Muscle of arm (tissue), 1 donor: ENCODE measurements at regions not wholly inside any gene's neighbourhood (a gene's known extent, or its start where the extent isn't known, plus 50 kb on each side); places are given as distances from the start of the nearest gene placed in this dataset.

Source experiments
- DNase-seq: peaks from one replicate; pipeline ENCODE4 v3.0.0-alpha.2; 2013

DNA sequence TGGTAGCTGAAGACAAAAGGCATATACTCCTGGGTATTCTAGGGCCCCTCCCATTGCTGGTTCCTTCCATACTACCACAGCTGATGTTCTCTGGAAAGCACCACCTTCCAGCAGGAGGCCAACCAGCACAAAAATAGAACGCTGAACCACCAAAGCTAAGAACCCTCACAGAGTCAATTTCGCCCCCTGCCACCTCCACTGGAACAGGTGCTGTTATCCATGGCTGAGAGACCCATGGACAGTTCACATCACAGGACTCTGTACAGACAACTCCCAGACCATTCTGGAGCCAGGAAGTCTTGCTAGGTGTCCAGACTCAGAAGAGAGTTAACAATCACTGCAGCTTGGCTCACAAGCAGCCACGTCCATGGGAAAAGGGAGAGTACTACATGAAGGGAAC lies 1851.5 kb upstream of the NUDT12 start:
- no peak for DNase-seq

GRCh38 chr5:105413406-105413990 lies 1850.9 kb upstream of the NUDT12 start:
- DNase-seq = no peak

- DNase-seq = no peak
Observed at GRCh38 chr5:105409695-105410094, 1847.1 kb upstream of the NUDT12 start.

GRCh38 chr5:105407200-105407599 lies 1844.6 kb upstream of the NUDT12 start:
- no peak for DNase-seq

DNA sequence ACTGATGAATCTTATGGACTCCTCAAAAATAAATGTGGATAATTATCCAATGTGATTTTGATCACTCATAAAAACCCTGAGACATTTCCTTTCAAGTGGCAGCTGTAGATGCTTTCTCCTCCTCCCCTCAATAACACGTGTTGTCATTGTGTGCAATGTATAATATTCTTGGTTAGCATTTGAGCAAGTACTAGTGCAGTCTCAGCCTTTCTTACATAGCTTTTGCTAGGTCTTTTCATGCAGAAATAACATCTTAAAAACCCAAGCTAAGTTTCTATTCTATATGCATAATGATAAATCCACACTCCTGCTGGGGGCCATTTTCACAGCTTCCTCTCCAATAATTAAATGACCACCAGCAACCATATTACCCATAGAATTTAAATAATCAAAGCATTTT lies 1835.2 kb upstream of the NUDT12 start:
- DNase-seq = no peak

DNA sequence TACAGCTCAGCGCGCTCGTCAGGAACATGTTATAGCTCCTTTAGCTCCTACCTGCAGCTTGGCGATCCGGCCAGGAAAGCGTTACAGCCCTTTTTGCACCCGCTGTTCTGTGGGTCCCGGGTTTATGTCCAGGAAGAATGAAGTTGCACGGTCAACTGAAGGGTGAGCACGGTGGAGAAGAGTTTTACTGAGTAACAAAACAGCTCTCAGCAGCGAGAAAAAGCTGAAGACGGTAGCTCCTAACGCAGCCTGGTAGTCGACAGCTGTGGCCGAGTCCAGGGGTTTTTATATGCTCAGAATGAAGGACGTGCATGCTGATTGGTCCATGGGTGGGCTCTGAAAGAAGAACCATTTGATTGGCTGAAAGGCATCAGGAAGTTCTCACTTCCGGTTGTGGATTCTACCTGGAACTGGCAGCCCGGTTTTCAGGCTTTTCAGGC lies 1830.1 kb upstream of the NUDT12 start:
- no peak for DNase-seq

DNA sequence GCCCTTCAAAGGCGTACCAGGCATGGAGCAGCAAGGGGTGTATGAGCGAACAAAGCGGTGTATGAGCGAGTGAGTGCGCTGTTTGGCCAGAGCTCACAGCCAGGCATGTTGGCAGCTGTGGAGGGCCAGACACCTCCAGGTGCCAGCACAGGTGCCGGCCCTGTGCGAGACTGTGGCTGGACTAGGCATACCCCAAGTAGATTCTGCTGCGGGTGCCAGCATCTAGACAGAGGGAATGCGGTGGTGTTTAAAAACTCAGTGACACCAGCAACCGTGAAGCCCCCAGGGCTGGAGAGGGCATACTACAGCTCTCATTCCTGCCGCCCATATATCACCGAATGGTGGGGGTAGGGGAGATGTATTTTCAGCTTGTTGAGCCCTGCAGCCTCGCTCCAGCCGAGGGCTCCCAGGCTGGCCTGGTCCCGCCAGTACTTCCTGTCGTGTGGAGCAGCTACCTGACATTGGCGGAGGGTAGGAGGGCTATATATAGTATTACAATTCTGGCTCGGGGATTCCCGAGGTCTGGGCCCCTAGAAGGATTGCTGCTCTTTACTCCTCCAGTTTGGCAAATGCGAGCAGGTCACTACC lies 1829.6 kb upstream of the NUDT12 start:
- no peak for DNase-seq

GRCh38 chr5:105380126-105380525 lies 1817.5 kb upstream of the NUDT12 start:
- no peak for DNase-seq

- DNase-seq = no peak
Observed at GRCh38 chr5:105371169-105371568, 1808.6 kb upstream of the NUDT12 start.

DNA sequence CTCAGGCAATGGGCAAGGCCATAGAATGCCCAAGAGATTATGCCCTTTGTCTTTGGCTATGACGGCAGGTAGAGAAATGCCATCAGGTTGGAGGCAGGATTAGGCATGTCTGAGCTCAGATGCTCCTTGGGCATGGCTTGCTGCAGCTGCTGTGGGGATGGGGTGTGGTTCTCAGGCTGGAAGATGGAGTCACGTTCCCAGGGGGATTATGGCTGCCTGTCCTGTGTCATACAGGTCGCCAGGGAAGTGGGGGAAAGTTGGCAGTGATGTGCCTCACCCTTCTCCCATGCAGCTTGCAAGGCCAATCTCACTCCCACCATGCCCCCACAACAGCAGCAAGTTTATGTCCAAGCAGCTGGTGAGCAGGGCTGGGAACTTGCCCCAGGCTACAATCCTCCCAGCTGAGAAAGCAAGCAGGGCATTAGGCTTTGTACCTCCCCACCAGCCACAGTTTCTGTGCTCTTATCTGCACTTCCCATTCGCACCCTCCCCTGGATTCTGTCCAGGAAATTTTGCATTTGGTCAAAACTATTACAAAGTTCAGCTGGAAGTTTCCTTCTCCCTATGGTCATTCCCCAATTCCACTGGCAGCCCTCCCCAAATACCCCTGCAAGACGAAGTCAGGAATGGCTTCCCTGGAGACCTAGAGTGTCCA lies 1788.0 kb upstream of the NUDT12 start:
- no peak for DNase-seq

- no peak for DNase-seq
Observed at GRCh38 chr5:105331558-105331957, 1769.0 kb upstream of the NUDT12 start.

GRCh38 chr5:105330185-105330584 lies 1767.6 kb upstream of the NUDT12 start:
- no peak for DNase-seq

DNA sequence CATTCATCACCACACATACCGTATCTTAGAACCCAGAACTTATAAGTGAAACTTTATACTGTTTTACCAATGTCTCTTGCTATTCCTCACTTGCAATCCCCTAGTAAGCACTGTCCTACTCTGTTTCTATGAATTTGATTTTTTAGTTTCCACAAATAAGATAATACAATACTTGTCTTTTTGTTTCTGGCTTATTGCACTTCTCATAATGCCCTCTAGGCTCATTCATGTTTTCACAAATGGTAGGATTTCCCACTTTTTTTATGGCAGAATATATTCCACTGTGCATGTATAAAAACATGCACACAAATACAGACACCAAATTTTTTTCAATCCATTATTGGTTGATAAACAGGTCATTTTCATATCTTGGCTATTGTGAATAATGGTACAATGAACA lies 1742.3 kb upstream of the NUDT12 start:
- no peak for DNase-seq

DNA sequence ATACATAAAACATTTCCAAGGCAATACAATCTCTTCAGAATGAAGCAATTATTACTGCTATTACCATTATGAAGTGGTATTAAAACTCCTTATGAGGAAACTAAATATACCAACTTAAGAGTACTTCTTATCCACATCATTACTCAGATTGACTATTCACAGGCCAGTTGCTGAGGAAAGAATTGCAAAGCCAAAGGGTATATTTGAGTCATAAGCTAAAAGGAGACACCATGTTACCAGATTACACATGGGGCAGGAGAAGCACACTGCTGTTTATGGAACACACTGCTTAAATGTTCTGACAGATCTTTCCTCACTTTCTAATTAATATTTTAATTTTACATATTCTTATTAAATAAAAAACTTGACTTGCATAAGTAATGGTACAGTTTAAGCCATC lies 1726.4 kb upstream of the NUDT12 start:
- no peak for DNase-seq

DNA sequence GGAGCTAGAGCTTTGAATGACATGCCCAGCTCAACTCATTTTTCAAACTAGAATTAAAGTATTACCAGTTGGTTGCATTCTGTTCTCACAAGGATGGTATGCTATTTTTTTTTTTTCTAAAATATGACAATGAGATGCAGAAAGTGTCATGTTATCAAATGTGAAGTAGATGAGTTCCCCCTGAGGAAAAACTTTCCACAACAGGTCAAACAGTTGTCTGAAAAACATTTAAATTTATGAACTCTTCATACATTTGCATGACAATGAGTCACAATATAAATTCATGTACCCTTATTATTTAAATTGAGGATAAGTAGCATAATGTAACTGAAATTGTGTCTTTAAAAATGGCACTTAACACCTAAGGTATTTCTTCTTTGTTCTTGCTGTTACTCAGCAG lies 1720.5 kb upstream of the NUDT12 start:
- DNase-seq = no peak

- DNase-seq = no peak
Observed at GRCh38 chr5:105274079-105274478, 1711.5 kb upstream of the NUDT12 start.

GRCh38 chr5:105263515-105263914 lies 1700.9 kb upstream of the NUDT12 start:
- no peak for DNase-seq

- no peak for DNase-seq
Observed at GRCh38 chr5:105259581-105260217, 1697.1 kb upstream of the NUDT12 start.

- DNase-seq = no peak
Observed at GRCh38 chr5:105238561-105238960, 1676.0 kb upstream of the NUDT12 start.

- no peak for DNase-seq
Observed at GRCh38 chr5:105230516-105231157, 1668.0 kb upstream of the NUDT12 start.

DNA sequence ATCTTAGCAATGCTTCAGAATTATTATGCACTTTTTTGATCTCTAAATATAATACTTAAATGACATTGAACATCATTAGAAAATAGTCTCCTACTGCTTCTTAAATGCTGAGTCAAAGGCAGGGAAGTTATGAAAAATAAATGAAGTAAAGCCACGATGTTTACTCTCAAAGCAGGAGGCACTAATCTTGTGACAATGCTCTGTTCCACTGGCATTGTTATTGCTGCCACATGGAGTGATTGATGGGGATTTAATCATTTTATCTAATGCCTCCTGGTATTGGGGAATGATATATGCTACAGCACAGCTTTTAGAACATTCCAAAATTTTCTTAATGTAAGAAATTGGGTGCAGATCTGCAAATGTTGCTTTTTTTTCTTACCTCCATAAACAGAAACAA lies 1655.4 kb upstream of the NUDT12 start:
- DNase-seq = no peak

GRCh38 chr5:105213078-105213477 lies 1650.5 kb upstream of the NUDT12 start:
- DNase-seq = no peak

GRCh38 chr5:105207066-105207465 lies 1644.5 kb upstream of the NUDT12 start:
- no peak for DNase-seq
